Retina (tissue), 1 donor: ENCODE measurements at regions not wholly inside any gene's neighbourhood (a gene's known extent, or its start where the extent isn't known, plus 50 kb on each side); places are given as distances from the start of the nearest gene placed in this dataset.

Experiments used
- DNase-seq: peaks from one replicate; pipeline ENCODE4 v3.0.0-alpha.2; 2016

DNA sequence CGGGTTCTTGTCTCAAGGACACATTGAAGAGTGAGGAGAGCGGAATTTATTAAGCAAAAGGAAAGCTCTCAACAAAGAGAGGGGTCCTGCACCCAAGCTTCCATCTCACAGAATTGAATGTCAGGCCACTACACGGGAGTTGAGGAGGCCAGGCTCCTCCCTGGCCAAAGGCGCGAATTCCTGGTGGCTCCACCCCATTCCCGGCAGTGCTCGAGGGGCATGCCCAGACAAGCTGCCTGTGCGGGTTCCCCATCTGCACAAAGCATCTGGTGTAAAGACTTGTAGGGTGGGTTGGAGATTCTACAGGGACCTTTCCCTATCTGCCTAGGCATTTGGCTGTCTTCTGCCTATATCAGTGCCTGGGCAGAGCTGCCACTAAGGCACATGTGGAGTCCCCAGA, 648.5 kb upstream of the PKN2 start:
- DNase-seq = no peak

- DNase-seq = no peak
Measured at GRCh38 chr1:88036345-88037014, 647.6 kb upstream of the PKN2 start.

- DNase-seq = no peak
Measured at GRCh38 chr1:88039240-88039639, 644.8 kb upstream of the PKN2 start.

DNA sequence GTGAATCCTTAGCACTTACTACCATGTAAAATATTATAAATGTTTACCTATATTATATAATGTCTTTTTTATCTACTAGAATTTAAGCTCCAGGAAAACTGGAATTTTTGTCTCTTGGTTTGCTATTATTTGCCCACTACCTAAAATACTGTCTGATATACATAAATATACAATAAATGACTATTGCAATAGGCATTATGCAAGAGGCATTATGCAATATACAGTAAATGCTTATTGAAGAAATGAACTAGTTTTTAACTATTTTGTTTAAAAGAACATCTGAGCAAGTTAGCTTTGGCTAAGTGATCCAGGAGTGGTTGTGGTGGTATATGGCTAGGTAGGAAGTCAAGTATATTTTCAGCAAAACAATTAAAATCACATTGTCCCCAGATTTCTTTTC, 640.2 kb upstream of the PKN2 start:
- DNase-seq = no peak

DNA sequence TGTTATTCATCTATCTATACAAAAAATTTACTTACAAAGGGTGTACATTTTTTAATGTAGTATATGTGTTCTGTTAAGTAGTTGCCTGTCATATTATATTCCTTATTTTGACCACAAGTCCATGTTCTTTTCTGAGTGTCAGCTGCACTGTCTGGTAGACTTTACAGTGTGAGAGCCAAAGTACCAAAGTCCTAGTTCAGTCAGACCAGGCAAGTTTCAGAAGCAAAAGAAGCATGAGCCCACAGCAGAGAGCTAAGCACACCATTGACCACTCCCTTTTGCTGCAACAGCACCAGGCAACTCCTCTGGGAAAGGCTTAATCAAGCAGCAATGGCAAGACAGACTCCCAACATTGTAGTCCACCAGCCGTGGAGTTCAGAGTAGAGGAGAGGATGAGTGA, 631.9 kb upstream of the PKN2 start:
- no peak for DNase-seq

DNA sequence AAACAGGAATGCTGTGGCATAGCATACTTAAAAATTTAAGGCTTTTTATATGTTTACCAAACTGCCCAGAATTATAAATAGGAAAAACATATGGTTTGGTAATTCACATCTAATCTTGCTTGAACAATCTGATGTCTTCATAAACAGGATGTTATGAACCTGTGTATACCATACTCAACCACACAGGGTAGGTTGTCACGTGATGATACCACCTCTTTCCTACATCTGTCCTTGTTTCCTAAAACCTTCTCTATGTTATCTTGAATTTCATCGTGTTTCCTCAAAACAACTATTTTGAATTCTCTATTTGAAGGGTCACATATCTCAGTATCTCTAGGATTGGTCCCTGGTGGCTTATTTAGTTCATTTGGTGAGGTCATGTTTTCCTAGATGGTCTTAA, 631.0 kb upstream of the PKN2 start:
- no peak for DNase-seq

DNA sequence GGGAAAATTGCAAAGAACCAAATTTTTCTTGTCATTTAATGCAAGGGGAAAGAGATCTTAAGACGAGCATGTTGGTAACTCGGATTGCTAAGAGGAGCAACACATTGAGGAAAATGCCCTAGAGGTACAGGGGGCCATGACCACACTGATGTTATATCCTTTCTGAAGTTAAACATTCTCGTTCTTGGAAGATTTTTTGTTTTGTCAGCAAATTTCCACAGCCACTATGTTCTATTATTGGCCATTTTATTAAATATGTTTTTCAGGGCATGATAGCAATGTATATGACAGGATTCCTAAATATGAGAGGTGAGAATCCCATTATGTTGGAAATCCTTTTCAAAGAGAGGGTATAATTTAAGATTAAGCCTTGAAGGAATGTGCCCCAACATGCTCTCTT, 627.2 kb upstream of the PKN2 start:
- no peak for DNase-seq

DNA sequence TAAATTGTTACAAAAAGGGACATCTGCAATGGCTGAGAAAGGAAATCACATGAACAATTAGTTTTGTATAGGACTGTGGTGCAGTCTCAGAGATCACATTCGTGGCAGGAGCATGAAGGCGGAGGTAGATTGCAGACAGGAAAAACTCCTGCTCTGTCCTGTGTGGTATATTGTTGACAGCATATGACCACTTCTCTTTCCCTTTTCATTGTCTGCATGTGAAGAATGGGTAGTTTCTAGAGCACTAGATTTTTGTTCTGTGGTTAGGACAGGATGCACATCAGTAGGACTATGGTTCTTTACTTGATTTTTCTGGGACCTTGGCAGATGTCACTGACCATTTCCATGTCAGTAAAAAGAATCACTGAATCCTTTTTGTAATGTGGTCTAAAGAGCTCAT, 625.9 kb upstream of the PKN2 start:
- no peak for DNase-seq

DNA sequence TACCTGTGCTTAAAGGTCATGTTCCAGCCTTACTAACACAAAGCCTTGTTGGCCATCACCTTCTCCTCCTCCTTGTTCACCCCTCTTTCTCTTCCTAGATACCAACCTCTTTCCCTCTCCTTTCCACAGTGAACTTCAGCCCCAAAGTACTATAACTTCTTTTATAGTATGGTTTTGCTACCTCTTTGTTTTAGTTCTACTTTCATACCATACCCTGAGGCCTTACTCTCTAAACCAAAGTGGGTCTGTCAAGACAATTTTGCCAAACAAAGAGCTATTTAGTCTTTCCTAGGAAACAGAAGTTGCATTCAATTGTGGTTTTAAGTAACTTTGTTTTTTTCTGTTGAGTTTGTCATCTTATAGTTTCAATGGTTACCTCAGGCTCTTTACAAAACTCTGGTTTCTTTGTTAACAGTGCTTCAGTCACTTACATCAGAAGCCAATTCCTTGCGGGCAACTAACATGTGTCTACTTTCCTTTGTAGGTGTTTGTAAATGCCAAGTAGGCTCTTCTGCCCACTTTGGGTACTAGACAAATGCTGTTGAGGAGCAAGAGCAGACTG, 623.9 kb upstream of the PKN2 start:
- no peak for DNase-seq

GRCh38 chr1:88060750-88061491, 623.2 kb upstream of the PKN2 start:
- no peak for DNase-seq

DNA sequence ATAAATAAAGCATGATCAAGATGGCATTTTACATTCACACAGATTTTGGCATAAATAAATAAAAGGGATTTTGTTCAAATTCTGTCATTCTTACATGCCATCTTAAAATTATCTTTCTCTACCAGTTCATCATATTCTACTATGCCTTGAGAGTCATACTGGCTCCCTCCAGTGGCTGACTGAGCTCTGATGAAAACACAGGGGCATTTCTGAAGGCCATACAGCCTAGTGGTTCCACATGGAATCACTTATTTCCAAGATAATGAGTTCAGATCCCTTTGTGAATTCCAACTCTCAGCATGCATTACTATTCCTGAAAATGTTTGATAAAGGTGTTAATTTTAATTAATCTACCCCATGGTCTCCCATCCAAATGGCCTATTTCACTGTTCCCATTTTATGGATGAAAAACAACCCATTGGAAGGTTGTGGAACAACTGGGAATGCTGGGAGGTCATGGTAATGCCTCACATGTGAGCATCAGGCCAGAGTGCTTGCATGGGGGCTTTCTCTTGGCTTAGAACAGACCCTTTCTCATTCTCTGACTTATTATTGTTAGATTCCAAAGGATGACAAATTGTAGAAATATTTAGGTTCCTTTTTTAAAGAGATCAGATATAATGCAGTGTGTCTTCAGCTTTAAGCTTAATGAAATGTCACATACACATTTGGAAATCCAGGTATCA, 622.4 kb upstream of the PKN2 start:
- peak; percentile 22 for DNase-seq

GRCh38 chr1:88062650-88063153, 621.4 kb upstream of the PKN2 start:
- no peak for DNase-seq

DNA sequence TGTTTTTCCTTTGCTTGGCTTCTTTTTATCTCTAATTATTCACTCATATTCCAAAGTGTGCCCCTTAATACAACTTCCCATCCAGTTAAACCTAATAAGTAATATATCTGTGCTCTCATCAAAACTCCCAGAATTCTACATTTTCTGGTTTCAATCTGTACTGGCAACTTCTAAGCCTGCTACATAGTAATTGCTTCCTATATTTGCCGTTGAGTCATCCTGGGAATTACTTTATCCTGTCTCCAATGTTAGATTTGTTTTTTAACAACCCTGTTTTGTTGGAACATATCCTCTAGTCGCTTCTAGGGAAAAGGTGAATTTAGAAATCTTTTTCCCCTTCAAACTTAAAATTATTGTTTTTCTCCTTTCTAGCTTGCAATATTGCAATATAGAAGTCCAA, 620.5 kb upstream of the PKN2 start:
- no peak for DNase-seq

GRCh38 chr1:88068407-88068960, 615.6 kb upstream of the PKN2 start:
- no peak for DNase-seq

GRCh38 chr1:88070956-88071355, 613.1 kb upstream of the PKN2 start:
- DNase-seq = no peak

GRCh38 chr1:88074661-88075060, 609.4 kb upstream of the PKN2 start:
- DNase-seq = no peak

DNA sequence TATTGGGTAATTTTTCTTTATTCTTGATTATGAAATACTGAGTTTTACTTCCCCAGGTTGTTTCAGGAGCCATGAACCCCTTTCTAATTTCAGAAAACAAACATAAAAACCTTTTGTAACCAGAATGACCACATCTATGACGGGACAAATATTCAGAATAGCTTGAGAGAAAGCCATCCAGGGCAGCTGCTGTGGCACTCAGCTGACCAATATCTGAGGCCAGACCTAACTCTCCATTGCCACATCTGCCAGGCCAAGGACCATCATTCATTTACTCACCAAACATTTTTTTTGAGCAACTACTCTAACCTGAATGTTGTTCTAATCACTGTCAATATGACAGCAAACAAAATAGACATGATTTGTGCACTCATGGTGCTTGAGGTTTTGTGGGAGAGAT, 608.3 kb upstream of the PKN2 start:
- no peak for DNase-seq

- peak; percentile 16 for DNase-seq
Measured at GRCh38 chr1:88079036-88079435, 605.0 kb upstream of the PKN2 start.

- DNase-seq = no peak
Measured at GRCh38 chr1:88080875-88081274, 603.2 kb upstream of the PKN2 start.

DNA sequence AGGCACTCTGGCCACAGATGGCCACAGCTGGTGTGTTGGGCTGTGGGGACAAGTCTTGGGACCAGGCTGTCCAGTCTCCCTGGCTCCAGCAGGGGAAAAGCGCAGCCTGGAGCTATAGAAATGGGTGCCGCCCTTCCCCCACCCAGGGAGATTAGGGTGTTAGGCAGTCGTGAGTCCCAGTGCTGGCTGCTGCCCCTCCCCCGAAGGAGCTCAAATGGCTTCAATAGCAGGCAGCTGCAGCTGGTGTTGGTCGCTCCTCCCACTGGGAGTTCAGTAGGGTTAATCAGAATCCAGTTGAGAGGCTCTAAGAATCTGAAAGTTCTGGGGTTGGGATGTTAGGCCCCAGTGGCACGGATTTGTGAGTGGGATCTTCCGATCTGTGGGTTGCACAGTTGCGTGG, 595.6 kb upstream of the PKN2 start:
- no peak for DNase-seq

DNA sequence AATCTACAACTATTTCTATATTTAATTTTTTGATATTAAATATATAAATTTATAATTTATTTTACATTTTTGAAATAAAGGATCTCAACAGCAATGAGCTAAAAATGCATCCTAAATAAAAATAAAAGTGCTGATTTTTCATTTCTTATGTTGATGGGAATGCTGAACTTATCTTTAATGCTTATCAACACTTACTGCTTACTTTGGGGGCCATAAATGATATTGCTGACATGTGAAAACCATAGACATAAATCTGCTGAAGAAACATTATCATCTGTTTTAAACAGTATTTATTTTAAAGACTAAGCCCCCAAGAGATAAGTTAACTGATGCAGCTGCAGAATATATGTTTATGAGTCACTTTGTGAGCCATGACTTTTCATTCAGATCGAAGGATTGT, 594.1 kb upstream of the PKN2 start:
- no peak for DNase-seq

- DNase-seq = no peak
Measured at GRCh38 chr1:88098881-88099280, 585.2 kb upstream of the PKN2 start.

DNA sequence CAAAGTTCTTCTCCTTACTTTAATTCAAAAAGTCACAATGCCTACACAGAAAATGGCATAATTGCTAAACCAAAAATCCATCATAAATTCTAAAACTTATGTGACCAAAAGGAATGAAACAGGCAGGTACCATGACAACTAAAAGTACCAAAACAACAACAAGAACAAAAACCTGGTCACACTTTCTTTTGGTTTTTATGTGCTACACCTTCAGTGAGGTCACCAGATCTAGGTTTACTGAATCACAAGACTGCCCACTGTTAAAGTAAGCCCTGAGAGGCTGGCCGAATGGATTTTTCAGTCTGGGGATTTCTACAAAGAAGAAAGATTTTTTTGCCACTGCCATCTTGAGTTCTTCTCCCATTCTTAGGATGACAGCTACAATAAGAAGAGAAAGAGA, 583.0 kb upstream of the PKN2 start:
- DNase-seq = no peak
